ENCODE measurements at regions not wholly inside any gene's neighbourhood (a gene's known extent, or its start where the extent isn't known, plus 50 kb on each side); places are given as distances from the start of the nearest gene placed in this dataset.
"Not testable (repeated sequence)": the region's sequence is repeated elsewhere in the genome, so short reads cannot be mapped to it uniquely, and the experiment has no call there.

DNA sequence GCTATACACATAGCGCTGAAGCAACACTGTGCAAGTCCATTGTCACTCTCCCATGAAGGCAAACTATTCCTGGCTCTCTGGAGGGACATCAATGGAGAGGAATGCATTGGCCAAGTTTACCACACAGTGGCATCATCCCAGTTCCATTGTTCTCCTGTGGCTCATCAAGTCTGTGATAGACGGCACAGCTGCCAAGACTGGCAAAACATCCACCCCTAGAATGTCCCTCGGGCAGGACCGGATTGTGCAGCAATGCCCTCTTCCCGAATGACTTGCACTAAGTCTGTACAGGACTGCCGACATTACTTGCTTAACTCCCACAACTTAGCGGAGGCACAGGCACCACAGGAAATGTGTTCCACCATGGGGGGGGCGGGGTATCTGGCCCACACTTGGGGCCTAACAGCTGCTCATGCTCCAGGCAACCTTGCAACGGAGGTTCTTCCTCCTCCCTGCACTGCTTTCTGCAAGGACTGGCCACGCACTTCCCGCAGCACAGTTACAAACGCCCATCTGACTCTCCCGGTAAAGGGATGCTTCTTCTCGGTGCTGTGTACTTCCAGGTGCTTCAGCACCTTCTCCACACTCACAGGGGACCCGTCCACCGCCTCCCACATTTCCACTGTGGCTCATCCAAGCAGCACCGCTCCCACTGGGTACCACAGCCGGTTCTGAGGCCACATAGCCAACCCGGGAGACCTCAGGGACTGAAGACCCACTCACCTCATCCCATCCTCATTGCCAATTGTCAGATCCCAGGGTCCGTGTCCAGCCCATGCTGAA, 1309.6 kb upstream of the RAG2 start:
- DNase-seq (ENCODE audit: low read depth) = no peak

- DNase-seq (ENCODE audit: low read depth) = no peak
Measured at GRCh38 chr11:37905707-37906417, 1307.8 kb upstream of the RAG2 start.

- no peak for DNase-seq (ENCODE audit: low read depth)
Measured at GRCh38 chr11:37896016-37896415, 1298.0 kb upstream of the RAG2 start.

GRCh38 chr11:37881741-37882140, 1283.7 kb upstream of the RAG2 start:
- DNase-seq (ENCODE audit: low read depth) = no peak

DNA sequence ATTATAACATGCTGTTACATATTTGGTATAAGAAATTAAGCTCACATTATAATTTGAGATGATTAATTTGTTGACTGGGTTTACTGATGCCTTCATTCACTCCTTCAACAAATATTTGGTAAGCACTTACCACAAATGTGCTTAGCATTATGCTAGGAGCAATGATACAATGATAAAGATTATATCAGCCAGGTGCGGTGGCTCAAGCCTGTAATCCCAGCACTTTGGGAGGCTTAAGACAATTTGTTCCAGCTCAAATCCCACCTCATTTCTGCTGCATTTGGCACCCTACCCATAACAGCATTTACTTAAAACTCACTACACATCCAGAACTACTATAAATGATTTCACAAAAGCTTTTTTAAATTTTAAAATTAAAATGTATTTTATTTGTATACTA, 1263.6 kb upstream of the RAG2 start:
- DNase-seq (ENCODE audit: low read depth) = no peak

DNA sequence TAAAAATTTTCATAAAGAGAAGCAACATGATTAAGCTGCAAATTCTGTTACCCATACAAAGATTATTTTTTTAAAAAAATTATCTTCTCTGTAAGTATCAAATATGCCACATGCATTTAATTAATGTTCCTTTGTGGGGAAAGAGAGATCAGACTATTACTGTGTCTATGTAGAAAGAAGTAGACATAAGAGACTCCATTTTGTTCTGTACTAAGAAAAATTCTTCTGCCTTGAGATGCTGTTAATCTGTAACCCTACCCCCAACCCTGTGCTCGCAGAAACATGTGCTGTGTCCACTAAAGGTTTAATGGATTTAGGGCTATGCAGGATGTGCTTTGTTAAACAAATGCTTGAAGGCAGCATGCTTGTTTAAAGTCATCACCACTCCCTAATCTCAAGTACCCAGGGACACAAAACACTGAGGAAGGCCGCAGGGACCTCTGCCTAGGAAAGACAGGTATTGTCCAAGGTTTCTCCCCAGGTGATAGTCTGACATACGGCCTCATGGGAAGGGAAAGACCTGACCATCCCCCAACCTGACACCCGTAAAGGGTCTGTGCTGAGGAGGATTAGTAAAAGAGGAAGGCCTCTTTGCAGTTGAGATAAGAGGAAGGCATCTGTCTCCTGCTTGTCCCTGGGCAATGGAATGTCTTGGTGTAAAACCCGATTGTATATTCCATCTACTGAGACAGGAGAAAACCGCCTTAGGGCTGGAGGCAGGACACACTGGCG, 1260.9 kb upstream of the RAG2 start:
- DNase-seq (ENCODE audit: low read depth) = not testable (repeated sequence)

GRCh38 chr11:37858398-37858797, 1260.4 kb upstream of the RAG2 start:
- no peak for DNase-seq (ENCODE audit: low read depth)

DNA sequence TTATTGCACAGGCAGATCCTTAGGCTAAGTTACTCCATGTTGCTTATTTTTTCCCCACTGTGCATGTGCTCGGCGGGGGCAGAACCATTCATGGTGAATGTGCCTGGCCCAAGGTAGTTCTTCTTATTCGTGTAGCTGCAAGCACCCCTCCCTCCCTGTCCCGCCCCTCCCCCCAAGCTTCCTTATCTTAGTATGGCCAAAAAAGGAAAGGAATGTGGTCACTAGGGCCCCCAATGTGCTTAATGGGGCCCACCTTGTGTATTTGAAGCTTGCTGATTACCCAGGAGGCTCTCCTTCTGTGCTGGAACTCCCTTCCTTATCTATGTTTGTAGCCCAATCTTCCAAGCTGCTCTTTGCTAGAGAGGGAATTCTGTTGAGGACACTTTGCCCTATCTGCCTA, 1259.7 kb upstream of the RAG2 start:
- DNase-seq (ENCODE audit: low read depth) = no peak

DNA sequence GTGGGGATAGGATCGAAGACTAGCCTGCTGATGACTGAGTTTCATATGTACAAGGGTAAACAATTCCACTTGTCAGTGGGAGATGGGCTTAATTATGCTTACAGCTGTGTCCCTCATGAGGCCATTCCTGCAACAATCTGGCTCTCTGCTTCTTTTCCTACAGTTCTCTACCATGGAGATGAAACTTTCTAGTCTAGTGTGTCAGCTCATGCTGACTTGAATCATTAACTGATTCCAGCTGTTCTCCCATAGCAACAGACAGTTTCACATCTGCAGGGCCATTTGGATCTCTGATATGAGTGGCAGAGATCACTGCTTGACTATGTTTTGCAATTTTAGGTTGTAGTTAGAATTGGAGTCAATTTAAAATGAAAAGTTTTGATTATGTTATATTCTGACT, 1251.7 kb upstream of the RAG2 start:
- no peak for DNase-seq (ENCODE audit: low read depth)

- DNase-seq (ENCODE audit: low read depth) = no peak
Measured at GRCh38 chr11:37843603-37844002, 1245.6 kb upstream of the RAG2 start.

DNA sequence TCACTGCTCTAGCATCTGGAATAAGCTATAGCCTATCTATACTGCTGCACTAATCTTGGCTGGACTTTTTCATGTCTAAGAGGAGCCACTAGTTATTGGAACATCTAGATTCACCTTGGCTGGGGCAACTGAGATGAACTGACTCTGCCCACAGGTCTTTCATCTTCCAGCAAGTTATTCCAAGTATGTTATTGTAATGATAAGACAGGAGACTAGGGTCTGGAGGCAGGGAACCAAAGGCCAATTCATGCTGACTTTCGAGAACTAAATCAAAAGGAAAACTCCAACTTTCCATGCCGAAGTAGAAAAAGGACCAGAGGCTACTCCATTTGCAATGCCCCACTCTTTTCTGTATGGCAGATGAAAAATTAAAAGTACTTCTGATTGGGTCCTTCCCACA, 1243.0 kb upstream of the RAG2 start:
- peak; percentile 2 for DNase-seq (ENCODE audit: low read depth)

DNA sequence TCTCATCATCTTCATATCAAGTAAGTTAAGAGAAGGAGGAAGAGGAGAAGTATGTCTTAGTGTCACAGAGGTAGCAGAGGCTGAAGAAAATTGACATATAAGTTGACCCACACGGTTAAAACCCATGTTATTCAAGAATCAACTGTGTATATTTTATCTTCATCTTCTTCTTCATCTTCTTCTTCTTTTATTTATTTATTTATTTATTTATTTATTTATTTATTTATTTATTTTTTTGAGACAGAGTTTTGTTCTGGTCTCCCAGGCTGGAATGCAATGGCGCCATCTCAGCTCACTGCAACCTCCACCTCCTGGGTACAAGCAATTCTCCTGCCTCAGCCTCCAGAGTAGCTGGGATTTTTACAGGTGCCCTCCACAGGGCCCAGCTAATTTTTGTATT, 1242.3 kb upstream of the RAG2 start:
- not testable (repeated sequence) for DNase-seq (ENCODE audit: low read depth)

DNA sequence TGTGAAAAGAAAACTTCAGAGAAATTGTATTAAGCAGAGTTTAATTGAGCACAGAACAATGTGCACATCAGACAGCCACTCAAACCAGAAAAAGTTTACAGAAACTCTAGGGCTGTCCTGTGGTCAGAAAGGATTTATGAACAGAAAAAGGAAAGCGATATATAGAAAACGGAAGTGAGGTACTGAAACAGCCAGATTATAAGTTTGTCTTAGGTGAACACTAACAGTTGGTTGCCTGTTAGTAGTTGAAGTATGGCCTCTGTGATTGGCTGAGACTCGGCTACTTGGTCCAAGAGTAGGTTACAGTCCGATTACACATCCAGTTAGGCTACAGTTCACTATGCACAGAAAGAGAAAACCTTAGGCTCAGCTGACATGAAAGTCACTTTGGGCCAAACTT, 1232.5 kb upstream of the RAG2 start:
- no peak for DNase-seq (ENCODE audit: low read depth)

DNA sequence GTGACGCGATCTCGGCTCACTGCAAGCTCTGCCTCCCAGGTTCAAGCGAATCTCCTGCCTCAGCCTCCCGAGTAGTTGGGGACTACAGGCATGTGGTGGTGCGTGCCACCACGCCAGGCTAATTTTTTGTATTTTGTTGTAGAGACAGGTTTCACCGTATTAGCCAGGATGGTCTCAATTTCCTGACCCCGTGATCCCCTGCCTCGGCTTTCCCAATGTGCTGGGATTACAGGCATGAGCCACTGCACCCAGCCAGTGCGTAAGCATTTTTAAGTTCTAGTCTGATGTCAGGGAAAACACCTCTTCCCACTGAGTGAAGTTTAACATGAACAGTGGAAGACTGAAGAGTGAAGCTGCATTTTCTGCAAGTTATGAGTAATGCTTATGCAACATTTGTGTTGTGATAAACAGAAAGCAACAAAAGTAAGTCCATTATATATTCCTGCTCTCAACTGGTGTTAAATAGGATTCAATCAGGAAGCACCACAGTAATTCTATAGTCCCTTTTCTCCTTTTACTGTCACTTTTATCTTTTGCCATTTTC, 1219.8 kb upstream of the RAG2 start:
- no peak for DNase-seq (ENCODE audit: low read depth)

DNA sequence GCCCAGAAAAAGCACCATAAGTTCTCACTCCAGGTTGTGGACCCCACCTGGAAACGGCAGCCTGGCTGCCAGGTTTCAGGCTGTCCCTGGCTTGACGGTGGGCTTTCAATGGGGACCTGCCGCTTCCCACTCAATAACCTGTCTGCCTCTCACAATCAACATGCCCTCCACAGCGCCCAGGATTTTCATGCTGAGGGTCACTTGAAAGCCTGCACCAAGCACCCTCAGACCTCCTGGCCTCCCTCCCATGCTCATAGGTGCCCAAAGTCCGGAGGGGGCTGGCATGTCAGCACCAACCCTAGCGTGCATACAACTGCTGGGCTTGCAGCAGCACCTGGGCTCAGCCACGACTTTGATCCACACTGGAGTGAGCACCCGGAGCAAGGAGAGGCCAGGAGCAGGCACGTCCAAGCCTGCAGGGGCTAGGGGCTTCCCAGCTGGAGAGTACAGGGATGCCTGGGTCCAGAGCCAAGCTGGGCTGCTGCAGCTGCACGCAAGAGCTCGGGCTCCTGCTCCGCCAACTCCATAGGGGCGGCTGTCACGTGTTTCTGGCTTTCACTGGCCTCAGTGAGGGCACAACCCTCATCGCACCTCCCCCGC, 1214.3 kb upstream of the RAG2 start:
- DNase-seq (ENCODE audit: low read depth) = no peak

DNA sequence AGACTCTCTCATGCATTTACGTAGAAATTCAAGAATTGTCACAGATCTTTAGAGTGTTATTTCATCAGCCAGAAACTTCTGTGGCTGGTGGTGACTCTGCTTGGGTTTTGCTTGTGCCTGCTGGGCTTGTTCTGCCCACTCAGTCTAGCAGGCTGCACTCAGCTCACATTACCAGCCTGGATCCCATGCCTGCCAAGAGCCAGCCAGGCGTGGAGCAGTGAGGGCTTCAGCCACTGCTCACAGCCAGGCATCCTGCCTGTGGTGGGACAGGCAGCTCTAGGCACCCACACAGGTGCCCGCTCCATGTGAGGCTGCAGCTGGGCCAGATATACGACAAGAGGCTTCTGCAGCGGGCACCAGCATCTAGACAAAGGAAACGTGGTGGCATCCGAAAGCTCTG, 1213.3 kb upstream of the RAG2 start:
- no peak for DNase-seq (ENCODE audit: low read depth)

DNA sequence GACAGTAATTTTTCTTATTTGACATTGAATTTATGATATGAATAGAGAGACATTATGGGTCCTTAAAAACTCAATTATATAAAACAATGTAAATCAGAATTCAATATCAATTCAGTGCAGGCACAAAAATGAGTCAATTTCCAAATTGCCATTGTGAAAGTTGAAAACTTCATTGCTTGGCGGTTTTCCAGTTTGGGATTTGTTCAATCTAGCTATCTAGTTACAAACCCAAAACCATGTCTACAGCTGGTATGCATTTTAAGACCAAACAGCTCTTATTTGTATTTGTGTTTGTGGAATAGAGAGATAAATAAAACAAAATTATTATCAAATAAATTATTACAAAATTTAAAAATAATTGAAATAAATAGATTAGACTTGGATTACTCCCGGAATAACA, 1206.6 kb upstream of the RAG2 start:
- DNase-seq (ENCODE audit: low read depth) = no peak

- peak; percentile 77 for DNase-seq (ENCODE audit: low read depth)
Measured at GRCh38 chr11:37788141-37788877, 1190.3 kb upstream of the RAG2 start.

GRCh38 chr11:37786214-37786755, 1188.2 kb upstream of the RAG2 start:
- no peak for DNase-seq (ENCODE audit: low read depth)

DNA sequence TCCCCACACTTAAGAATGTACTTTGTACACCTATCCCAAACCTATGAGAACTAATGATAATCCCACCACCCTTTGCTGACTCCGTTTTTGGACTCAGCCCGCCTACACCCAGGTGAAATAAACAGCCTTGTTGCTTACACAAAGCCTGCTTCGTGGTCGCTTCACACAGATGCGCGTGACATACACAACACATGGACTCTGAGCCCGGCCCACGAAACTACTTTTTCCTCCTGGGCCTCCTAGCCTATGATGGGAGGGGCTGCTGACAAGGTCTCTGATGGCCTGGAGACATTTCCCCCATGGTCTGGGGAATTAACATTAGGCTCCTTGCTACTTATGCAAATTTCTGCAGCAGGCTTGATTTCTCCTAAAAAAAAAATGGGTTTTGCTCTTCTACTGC, 1176.4 kb upstream of the RAG2 start:
- no peak for DNase-seq (ENCODE audit: low read depth)

DNA sequence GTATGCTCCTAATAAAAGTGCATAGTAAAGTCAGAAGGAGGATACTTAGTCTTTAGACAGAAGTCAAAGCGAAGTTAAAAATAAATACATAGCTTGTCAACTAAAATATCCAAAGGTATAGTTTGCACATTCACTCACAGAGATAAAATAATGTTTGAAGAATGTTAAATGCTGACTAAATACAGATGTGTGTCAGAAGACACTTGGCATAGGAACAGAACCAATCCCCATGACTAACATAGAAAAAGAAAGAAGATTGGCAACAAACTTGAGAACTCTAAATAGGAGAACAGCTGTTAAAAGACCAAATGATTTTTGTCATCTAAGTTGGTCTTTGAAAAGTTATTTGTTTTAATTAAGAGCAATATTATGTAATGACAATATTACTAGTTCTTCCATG, 1172.1 kb upstream of the RAG2 start:
- DNase-seq (ENCODE audit: low read depth) = no peak
